ENCODE measurements at regions not wholly inside any gene's neighbourhood (a gene's known extent, or its start where the extent isn't known, plus 50 kb on each side); places are given as distances from the start of the nearest gene placed in this dataset.

GRCh38 chr17:70772761-70773160, 603.4 kb downstream of the KCNJ2 start:
- no peak for TF ChIP-seq CTCF (IDR thresholded peaks at IDR 0.05; ENCODE audit: low read length)
- no peak for TF ChIP-seq EZH2 (IDR thresholded peaks at IDR 0.05; ENCODE audit: borderline replicate concordance, low read length)

Measured in OCI-LY1 (cell line).